DOHH2 (cell line): ENCODE measurements at regions not wholly inside any gene's neighbourhood (a gene's known extent, or its start where the extent isn't known, plus 50 kb on each side); places are given as distances from the start of the nearest gene placed in this dataset.

Experiments used
- H3F3A ChIP-seq: fragments of 200-600 bp; sonication (generic), shearing (Covaris generic); 2 replicates; pipeline ENCODE4 v1.6.0; 2016; ENCODE audit warnings: antibody characterized with exemption, mild to moderate bottlenecking; ENCODE audit not compliant: control insufficient read depth, insufficient read depth
- H3K27ac ChIP-seq: fragments of 200-600 bp; sonication (generic); 2 replicates; pipeline ENCODE4 v1.5.1; 2014; ENCODE audit warnings: low read depth, mild to moderate bottlenecking, low read length, moderate library complexity
- H3K27me3 ChIP-seq: fragments of 200-600 bp; sonication (generic); 2 replicates; pipeline ENCODE4 v1.6.1; 2014; ENCODE audit warnings: mild to moderate bottlenecking, low read length, mixed read lengths; ENCODE audit not compliant: control insufficient read depth
- H3K36me3 ChIP-seq: fragments of 200-600 bp; sonication (generic); 2 replicates; pipeline ENCODE4 v1.6.1; 2014; ENCODE audit warnings: mild to moderate bottlenecking, low read length, moderate library complexity, mixed read lengths; ENCODE audit not compliant: control insufficient read depth
- H3K4me1 ChIP-seq: fragments of 200-600 bp; sonication (generic); 2 replicates; pipeline ENCODE4 v1.6.1; 2014; ENCODE audit warnings: mild to moderate bottlenecking, low read length, mixed read lengths; ENCODE audit not compliant: control insufficient read depth
- H3K4me2 ChIP-seq: fragments of 200-600 bp; sonication (generic); 2 replicates; pipeline ENCODE4 v1.6.0; 2014; ENCODE audit warnings: mild to moderate bottlenecking, low read length, moderate library complexity
- H3K4me3 ChIP-seq: fragments of 200-600 bp; sonication (generic); 2 replicates; pipeline ENCODE4 v1.5.1; 2014; ENCODE audit warnings: mild to moderate bottlenecking, low read length, mixed read lengths
- H3K79me2 ChIP-seq: fragments of 200-600 bp; sonication (generic); 2 replicates; pipeline ENCODE4 v1.6.1; 2014; ENCODE audit warnings: mild to moderate bottlenecking, low read length, mixed read lengths; ENCODE audit not compliant: control insufficient read depth
- H3K9me2 ChIP-seq: fragments of 200-600 bp; sonication (generic); replicated peaks from 2 replicates; pipeline ENCODE4 v1.6.1; 2014; ENCODE audit warnings: mild to moderate bottlenecking, low read length, mixed read lengths; ENCODE audit not compliant: control insufficient read depth
- H3K9me3 ChIP-seq: fragments of 200-600 bp; sonication (generic); 2 replicates; pipeline ENCODE4 v1.6.1; 2014; ENCODE audit warnings: antibody characterized with exemption, low read length, mixed read lengths; ENCODE audit not compliant: control insufficient read depth, insufficient read depth
- H4K20me1 ChIP-seq: fragments of 200-600 bp; sonication (generic); 2 replicates; pipeline ENCODE4 v1.6.0; 2014; ENCODE audit warnings: low read depth, mild to moderate bottlenecking, antibody characterized with exemption, low read length, moderate library complexity; ENCODE audit not compliant: control insufficient read depth, insufficient read depth
- EZH2phosphoT487 ChIP-seq: fragments of 200-600 bp; sonication (generic); IDR thresholded peaks from 2 replicates; pipeline ENCODE4 v1.6.1; 2017; ENCODE audit warnings: borderline replicate concordance, mild to moderate bottlenecking, antibody characterized with exemption, low read length, moderate library complexity, mixed read lengths
- TF ChIP-seq, protein P1 (sequence below): fragments of 200-600 bp; sonication (generic); IDR thresholded peaks from one replicate; pipeline ENCODE4 v1.5.1; 2014; ENCODE audit warnings: antibody characterized with exemption, mild to moderate bottlenecking, low read depth, low read length; ENCODE audit not compliant: poor library complexity, severe bottlenecking

DNA sequence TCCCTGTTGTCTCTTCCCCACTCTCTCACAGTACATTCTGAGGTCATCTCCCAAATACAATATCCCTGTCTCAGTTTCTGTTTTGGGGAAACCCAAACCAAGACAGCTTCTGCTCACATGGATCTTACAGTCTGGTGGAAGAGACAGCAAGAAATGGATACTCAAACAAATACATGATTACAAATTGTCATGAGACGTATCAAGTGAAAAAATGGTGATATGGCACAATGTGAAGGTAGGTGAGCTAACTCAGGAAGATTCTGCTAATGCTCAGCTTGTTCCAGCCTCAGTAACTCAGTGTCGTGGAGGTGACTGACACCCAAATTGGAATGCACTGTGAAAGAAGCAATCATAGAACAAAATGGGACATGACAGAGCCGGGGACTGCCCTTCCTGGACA lies 68.3 kb downstream of the CHST1 start:
- H4K20me1 ChIP-seq, result no peaks in the 10 kb centered on the region
- no peaks in the 10 kb centered on the region for H3K4me1 ChIP-seq
- H3K4me3 ChIP-seq, result no peak overlapping the region
- no peaks in the 10 kb centered on the region for H3F3A ChIP-seq
- TF ChIP-seq EZH2phosphoT487, result no peak
- TF ChIP-seq, protein P1, sequence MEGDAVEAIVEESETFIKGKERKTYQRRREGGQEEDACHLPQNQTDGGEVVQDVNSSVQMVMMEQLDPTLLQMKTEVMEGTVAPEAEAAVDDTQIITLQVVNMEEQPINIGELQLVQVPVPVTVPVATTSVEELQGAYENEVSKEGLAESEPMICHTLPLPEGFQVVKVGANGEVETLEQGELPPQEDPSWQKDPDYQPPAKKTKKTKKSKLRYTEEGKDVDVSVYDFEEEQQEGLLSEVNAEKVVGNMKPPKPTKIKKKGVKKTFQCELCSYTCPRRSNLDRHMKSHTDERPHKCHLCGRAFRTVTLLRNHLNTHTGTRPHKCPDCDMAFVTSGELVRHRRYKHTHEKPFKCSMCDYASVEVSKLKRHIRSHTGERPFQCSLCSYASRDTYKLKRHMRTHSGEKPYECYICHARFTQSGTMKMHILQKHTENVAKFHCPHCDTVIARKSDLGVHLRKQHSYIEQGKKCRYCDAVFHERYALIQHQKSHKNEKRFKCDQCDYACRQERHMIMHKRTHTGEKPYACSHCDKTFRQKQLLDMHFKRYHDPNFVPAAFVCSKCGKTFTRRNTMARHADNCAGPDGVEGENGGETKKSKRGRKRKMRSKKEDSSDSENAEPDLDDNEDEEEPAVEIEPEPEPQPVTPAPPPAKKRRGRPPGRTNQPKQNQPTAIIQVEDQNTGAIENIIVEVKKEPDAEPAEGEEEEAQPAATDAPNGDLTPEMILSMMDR, result no peak
- peaks cover 3% of the 10 kb centered on the region for H3K9me3 ChIP-seq
- H3K4me2 ChIP-seq, result no peak overlapping the region
- no peaks in the 10 kb centered on the region for H3K9me2 ChIP-seq
- H3K27ac ChIP-seq, result no peak overlapping the region
- H3K36me3 ChIP-seq, result no peaks in the 10 kb centered on the region
- H3K79me2 ChIP-seq, result no peaks in the 10 kb centered on the region
- no peaks in the 10 kb centered on the region for H3K27me3 ChIP-seq

DNA sequence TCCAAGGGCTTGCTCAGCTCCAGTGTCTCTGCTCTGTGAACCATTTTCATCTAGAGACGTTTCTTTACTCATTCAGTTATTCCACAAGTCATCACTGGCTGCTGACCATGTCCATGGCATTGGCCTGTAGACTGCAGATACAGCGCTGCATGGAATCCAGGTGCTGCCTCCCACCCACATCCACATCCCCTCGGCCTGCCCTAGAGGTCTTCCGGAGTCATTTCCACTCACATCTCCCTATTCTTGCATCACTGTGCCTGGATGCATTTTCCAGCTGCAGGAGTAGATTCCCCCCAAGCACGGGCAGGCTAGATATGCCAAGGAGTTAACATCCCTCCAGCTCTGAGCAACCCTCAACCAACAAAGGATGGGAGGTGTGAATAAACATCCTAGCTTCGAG lies 68.9 kb downstream of the CHST1 start:
- H3K27me3 ChIP-seq, result no peaks in the 10 kb centered on the region

DNA sequence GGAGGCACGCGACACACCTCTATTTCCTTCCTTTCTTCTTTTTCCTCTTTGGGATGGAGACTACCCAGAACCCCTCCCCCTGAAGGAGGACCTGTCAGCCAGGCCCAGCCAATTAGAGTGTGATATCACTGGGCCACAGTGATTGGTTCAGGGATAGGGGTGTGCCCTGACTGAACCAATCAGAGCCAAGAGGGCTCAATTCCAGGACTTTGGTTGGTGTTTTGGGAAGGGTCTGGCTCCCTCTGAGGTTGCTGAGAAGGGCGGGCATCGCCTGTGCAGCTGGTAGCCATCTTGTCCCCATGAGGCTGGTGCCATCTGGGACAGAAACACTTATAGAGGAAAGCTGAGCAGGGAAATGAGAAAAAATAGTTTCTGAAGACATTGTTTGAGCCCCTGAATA lies 71.4 kb downstream of the CHST1 start:
- Histone ChIP-seq H3F3A (no peaks in the 10 kb centered on the region), H3K79me2 (no peaks in the 10 kb centered on the region), H4K20me1 (no peaks in the 10 kb centered on the region), H3K27me3 (no peaks in the 10 kb centered on the region), H3K9me2 (no peaks in the 10 kb centered on the region), H3K27ac (no peak overlapping the region), H3K4me2 (no peak overlapping the region), H3K4me3 (no peak overlapping the region), H3K9me3 (peaks cover 3% of the 10 kb centered on the region; the same call in 1 of the 2 replicates), H3K4me1 (no peaks in the 10 kb centered on the region), H3K36me3 (no peaks in the 10 kb centered on the region)
- TF ChIP-seq EZH2phosphoT487, result no peak
- TF ChIP-seq, protein P1, result no peak

More for the DNA sequence above, 68.9 kb downstream of the CHST1 start:
- H3K4me1 ChIP-seq, result no peaks in the 10 kb centered on the region
- H3K27ac ChIP-seq, result no peak overlapping the region
- TF ChIP-seq EZH2phosphoT487, result no peak
- TF ChIP-seq, protein P1, result no peak
- no peaks in the 10 kb centered on the region for H3K9me2 ChIP-seq
- no peak overlapping the region for H3K4me2 ChIP-seq
- no peak overlapping the region for H3K4me3 ChIP-seq
- H3K9me3 ChIP-seq, result peaks cover 3% of the 10 kb centered on the region
- H3K79me2 ChIP-seq, result no peaks in the 10 kb centered on the region
- H3F3A ChIP-seq, result no peaks in the 10 kb centered on the region
- H4K20me1 ChIP-seq, result no peaks in the 10 kb centered on the region
- H3K36me3 ChIP-seq, result no peaks in the 10 kb centered on the region

DNA sequence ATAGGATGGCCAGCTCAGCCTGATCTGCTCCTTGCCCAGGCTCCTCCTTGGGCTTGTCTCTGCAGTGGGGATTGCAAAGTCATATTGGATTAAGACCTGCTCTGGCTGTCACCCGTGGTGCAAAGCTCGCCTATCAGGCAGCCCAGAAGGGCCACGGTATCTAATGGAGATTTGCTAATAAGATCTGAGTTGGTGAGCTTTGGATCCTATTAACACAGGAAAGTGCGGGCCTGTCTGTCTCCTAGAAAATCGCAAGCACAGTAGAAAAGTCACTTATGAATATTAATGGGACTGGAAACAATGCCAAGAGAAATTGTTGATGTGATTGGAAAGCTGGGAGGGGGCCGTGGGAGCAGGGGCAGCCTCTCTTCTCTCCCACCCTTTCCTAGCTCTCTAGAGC lies 72.8 kb downstream of the CHST1 start:
- H3K4me3 ChIP-seq, result no peak overlapping the region
- peaks cover 3% of the 10 kb centered on the region; the same call in 1 of the 2 replicates for H3K9me3 ChIP-seq
- TF ChIP-seq, protein P1, result no peak
- TF ChIP-seq EZH2phosphoT487, result no peak
- no peak overlapping the region for H3K4me2 ChIP-seq
- no peaks in the 10 kb centered on the region for H3K9me2 ChIP-seq
- no peaks in the 10 kb centered on the region for H3K4me1 ChIP-seq
- H3K79me2 ChIP-seq, result no peaks in the 10 kb centered on the region
- no peaks in the 10 kb centered on the region for H3K36me3 ChIP-seq
- H3K27me3 ChIP-seq, result no peaks in the 10 kb centered on the region
- no peak overlapping the region for H3K27ac ChIP-seq
- H4K20me1 ChIP-seq, result no peaks in the 10 kb centered on the region
- H3F3A ChIP-seq, result no peaks in the 10 kb centered on the region
